ENCODE measurements at regions not wholly inside any gene's neighbourhood (a gene's known extent, or its start where the extent isn't known, plus 50 kb on each side); places are given as distances from the start of the nearest gene placed in this dataset.

- TF ChIP-seq ZNF816 (CRISPR knock-in tag; IDR thresholded peaks at IDR 0.05; ENCODE audit: borderline replicate concordance) (no peak), RFX3 (CRISPR knock-in tag; IDR thresholded peaks at IDR 0.05) (no peak), ZNF691 (CRISPR knock-in tag; IDR thresholded peaks at IDR 0.05; ENCODE audit: borderline replicate concordance, low read depth) (no peak), KDM5B (CRISPR knock-in tag; IDR thresholded peaks at IDR 0.05; ENCODE audit: borderline replicate concordance) (no peak), ZBTB42 (CRISPR knock-in tag; IDR thresholded peaks at IDR 0.05) (no peak), ZNF224 (CRISPR knock-in tag; IDR thresholded peaks at IDR 0.05) (no peak), PAF1 (CRISPR knock-in tag; IDR thresholded peaks at IDR 0.05) (no peak)
Measured at GRCh38 chr1:104195395-104195794, 445.7 kb downstream of the AMY1C start (continued).

GRCh38 chr1:104196136-104196535 is 446.4 kb downstream of the AMY1C start:
- H3K36me3 ChIP-seq (replicated peaks in 1 of 2; ENCODE audit: control insufficient read depth in 1 of 2, insufficient read depth in 2 of 2, low read length in 2 of 2): no peaks in the 10 kb centered on the region
- DNase-seq (ENCODE audit: low spot score) (no peak), FAIRE-seq (no peak), ATAC-seq (no peak)
- in situ Hi-C loops (cut with HindIII; ENCODE audit: extremely low pct_ligation_motif_present, low pct_unique_long_range_greater_than_20kb): no loop called here
- no peak overlapping the region for H3K9ac ChIP-seq (ENCODE audit: insufficient read depth, low read depth, low read length)
- no peak overlapping the region for H3K4me3 ChIP-seq (replicated peaks in 1 of 3; ENCODE audit: insufficient read depth in 1 of 3, low read depth in 2 of 3, low read length in 3 of 3)
- no peaks in the 10 kb centered on the region for H3K79me2 ChIP-seq (ENCODE audit: insufficient read depth, low read length)
- BruUV-seq (replicated peaks): no TSS peak
- no peak for TF ChIP-seq ATF1 (CRISPR knock-in tag; IDR thresholded peaks at IDR 0.05)
- no peak for TF ChIP-seq ZFP37 (CRISPR knock-in tag; IDR thresholded peaks at IDR 0.05; ENCODE audit: borderline replicate concordance)
- TF ChIP-seq ZNF768 (CRISPR knock-in tag; IDR thresholded peaks at IDR 0.05): no peak
- TF ChIP-seq AHDC1 (CRISPR knock-in tag; IDR thresholded peaks at IDR 0.05; ENCODE audit: borderline replicate concordance): no peak
- TF ChIP-seq ZNF883 (CRISPR knock-in tag; IDR thresholded peaks at IDR 0.05; ENCODE audit: not compliant biosample characterization): no peak
- no peak for TF ChIP-seq ATF3 (CRISPR knock-in tag; IDR thresholded peaks at IDR 0.05)
- TF ChIP-seq ZKSCAN8 (CRISPR knock-in tag; IDR thresholded peaks at IDR 0.05; ENCODE audit: borderline replicate concordance): no peak
- no peak for TF ChIP-seq ZNF713 (CRISPR knock-in tag; IDR thresholded peaks at IDR 0.05)
- H3K9me3 ChIP-seq (ENCODE audit: low read length): peaks cover 4% of the 10 kb centered on the region
- no peak overlapping the region for H3K27ac ChIP-seq (ENCODE audit: extremely low read length, insufficient read depth, low read length)
- H3K4me2 ChIP-seq (ENCODE audit: low read depth, low read length): no peak overlapping the region
- no peaks in the 10 kb centered on the region for H3K27me3 ChIP-seq (ENCODE audit: control insufficient read depth in 1 of 2, insufficient read depth in 2 of 2, low read length in 2 of 2)
- no peak overlapping the region for H2AFZ ChIP-seq (ENCODE audit: low read length)
- H3K4me1 ChIP-seq (ENCODE audit: insufficient read depth, low read length): no peaks in the 10 kb centered on the region
- intact Hi-C loops (cut with micrococcal nuclease; ENCODE audit: unreplicated experiment): no loop called here
- no peaks in the 10 kb centered on the region for H4K20me1 ChIP-seq (ENCODE audit: insufficient read depth, low read length)
- ChIA-PET CTCF (ENCODE audit: low intra/inter-chr PET ratio, low total read pairs) (no interaction called here), POLR2A (no interaction called here)
